ENCODE measurements at regions not wholly inside any gene's neighbourhood (a gene's known extent, or its start where the extent isn't known, plus 50 kb on each side); places are given as distances from the start of the nearest gene placed in this dataset.

- no peaks in the 10 kb centered on the region for H3K4me1 ChIP-seq (ENCODE audit: control insufficient read depth, extremely low read depth, insufficient read depth, low read length)
- TF ChIP-seq, protein P1, sequence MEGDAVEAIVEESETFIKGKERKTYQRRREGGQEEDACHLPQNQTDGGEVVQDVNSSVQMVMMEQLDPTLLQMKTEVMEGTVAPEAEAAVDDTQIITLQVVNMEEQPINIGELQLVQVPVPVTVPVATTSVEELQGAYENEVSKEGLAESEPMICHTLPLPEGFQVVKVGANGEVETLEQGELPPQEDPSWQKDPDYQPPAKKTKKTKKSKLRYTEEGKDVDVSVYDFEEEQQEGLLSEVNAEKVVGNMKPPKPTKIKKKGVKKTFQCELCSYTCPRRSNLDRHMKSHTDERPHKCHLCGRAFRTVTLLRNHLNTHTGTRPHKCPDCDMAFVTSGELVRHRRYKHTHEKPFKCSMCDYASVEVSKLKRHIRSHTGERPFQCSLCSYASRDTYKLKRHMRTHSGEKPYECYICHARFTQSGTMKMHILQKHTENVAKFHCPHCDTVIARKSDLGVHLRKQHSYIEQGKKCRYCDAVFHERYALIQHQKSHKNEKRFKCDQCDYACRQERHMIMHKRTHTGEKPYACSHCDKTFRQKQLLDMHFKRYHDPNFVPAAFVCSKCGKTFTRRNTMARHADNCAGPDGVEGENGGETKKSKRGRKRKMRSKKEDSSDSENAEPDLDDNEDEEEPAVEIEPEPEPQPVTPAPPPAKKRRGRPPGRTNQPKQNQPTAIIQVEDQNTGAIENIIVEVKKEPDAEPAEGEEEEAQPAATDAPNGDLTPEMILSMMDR (conservative IDR thresholded peaks at IDR 0.05 in 1 of 2, IDR thresholded peaks at IDR 0.05 in 1 of 2; ENCODE audit: low read depth in 1 of 2, low read length in 2 of 2) = no peak
- H3K79me2 ChIP-seq (ENCODE audit: control insufficient read depth, insufficient read depth, low read length) = no peaks in the 10 kb centered on the region
- H2AFZ ChIP-seq (ENCODE audit: low read length) = no peak overlapping the region
- H3K27me3 ChIP-seq (ENCODE audit: control insufficient read depth, insufficient read depth, low read length) = no peaks in the 10 kb centered on the region
- H3K27ac ChIP-seq (ENCODE audit: insufficient read depth, low read length) = no peak overlapping the region
- H3K4me3 ChIP-seq (replicated peaks in 1 of 4; ENCODE audit: control extremely low read depth in 1 of 4, insufficient read depth in 1 of 4, low read depth in 3 of 4, low read length in 4 of 4) = no peak overlapping the region
- H3K9ac ChIP-seq (ENCODE audit: insufficient read depth, low read length) = no peak overlapping the region
- DNase-seq (ENCODE audit: low read depth in 2 of 2) = no peak
- H3K36me3 ChIP-seq (ENCODE audit: control insufficient read depth, insufficient read depth, low read length) = no peaks in the 10 kb centered on the region
- no peak overlapping the region for H3K4me2 ChIP-seq (ENCODE audit: extremely low read depth, insufficient read depth, low read length)
- H4K20me1 ChIP-seq (ENCODE audit: control insufficient read depth, extremely low read depth, insufficient read depth, low read length) = no peaks in the 10 kb centered on the region
- H3K9me3 ChIP-seq (ENCODE audit: control insufficient read depth, insufficient read depth, low read depth, low read length) = no peaks in the 10 kb centered on the region
Observed at GRCh38 chr15:35911052-35911777, 365.2 kb upstream of the DPH6 start.

DNA sequence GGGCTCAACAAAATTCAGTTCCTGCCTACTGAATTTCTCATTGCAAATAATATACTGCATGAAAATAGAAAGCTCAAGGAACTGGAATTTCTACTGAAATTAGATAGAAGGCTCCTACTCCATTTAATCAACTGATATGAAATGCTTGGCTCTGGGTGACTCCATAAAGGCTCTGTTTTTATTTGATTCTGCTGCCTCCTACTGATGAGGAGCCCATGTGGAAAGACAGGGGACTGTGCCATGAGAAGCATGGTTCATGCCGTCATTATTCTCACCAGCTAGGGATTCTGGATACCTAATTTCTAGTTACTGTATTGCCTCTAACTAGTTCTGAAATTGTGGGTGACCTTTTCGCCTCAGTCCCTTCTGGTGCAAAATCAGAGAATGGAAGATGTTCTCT lies 366.2 kb upstream of the DPH6 start:
- DNase-seq (ENCODE audit: low read depth in 2 of 2) = peak; percentile 6 to 11
- Histone ChIP-seq H3K4me1 (ENCODE audit: control insufficient read depth, extremely low read depth, insufficient read depth, low read length) (no peaks in the 10 kb centered on the region), H3K36me3 (ENCODE audit: control insufficient read depth, insufficient read depth, low read length) (no peaks in the 10 kb centered on the region), H3K9me3 (ENCODE audit: control insufficient read depth, insufficient read depth, low read depth, low read length) (no peaks in the 10 kb centered on the region), H2AFZ (ENCODE audit: low read length) (no peak overlapping the region), H3K27me3 (ENCODE audit: control insufficient read depth, insufficient read depth, low read length) (no peaks in the 10 kb centered on the region), H4K20me1 (ENCODE audit: control insufficient read depth, extremely low read depth, insufficient read depth, low read length) (no peaks in the 10 kb centered on the region), H3K79me2 (ENCODE audit: control insufficient read depth, insufficient read depth, low read length) (no peaks in the 10 kb centered on the region), H3K27ac (ENCODE audit: insufficient read depth, low read length) (no peak overlapping the region), H3K9ac (ENCODE audit: insufficient read depth, low read length) (no peak overlapping the region), H3K4me2 (ENCODE audit: extremely low read depth, insufficient read depth, low read length) (no peak overlapping the region), H3K4me3 (replicated peaks in 1 of 4; ENCODE audit: control extremely low read depth in 1 of 4, insufficient read depth in 1 of 4, low read depth in 3 of 4, low read length in 4 of 4) (no peak overlapping the region)
- TF ChIP-seq, protein P1 (conservative IDR thresholded peaks at IDR 0.05 in 1 of 2, IDR thresholded peaks at IDR 0.05 in 1 of 2; ENCODE audit: low read depth in 1 of 2, low read length in 2 of 2) = peak; percentile 31 to 35
- TF ChIP-seq EZH2 (IDR thresholded peaks at IDR 0.05; ENCODE audit: low read length, missing control alignments) = no peak

- Histone ChIP-seq H3K9me3 (ENCODE audit: control insufficient read depth, insufficient read depth, low read depth, low read length) (no peaks in the 10 kb centered on the region), H3K27me3 (ENCODE audit: control insufficient read depth, insufficient read depth, low read length) (no peaks in the 10 kb centered on the region), H3K4me3 (replicated peaks in 1 of 4; ENCODE audit: control extremely low read depth in 1 of 4, insufficient read depth in 1 of 4, low read depth in 3 of 4, low read length in 4 of 4) (no peak overlapping the region), H3K4me2 (ENCODE audit: extremely low read depth, insufficient read depth, low read length) (no peak overlapping the region), H4K20me1 (ENCODE audit: control insufficient read depth, extremely low read depth, insufficient read depth, low read length) (no peaks in the 10 kb centered on the region), H2AFZ (ENCODE audit: low read length) (no peak overlapping the region), H3K79me2 (ENCODE audit: control insufficient read depth, insufficient read depth, low read length) (no peaks in the 10 kb centered on the region), H3K36me3 (ENCODE audit: control insufficient read depth, insufficient read depth, low read length) (no peaks in the 10 kb centered on the region), H3K4me1 (ENCODE audit: control insufficient read depth, extremely low read depth, insufficient read depth, low read length) (no peaks in the 10 kb centered on the region), H3K9ac (ENCODE audit: insufficient read depth, low read length) (no peak overlapping the region), H3K27ac (ENCODE audit: insufficient read depth, low read length) (no peak overlapping the region)
- TF ChIP-seq, protein P1 (conservative IDR thresholded peaks at IDR 0.05 in 1 of 2, IDR thresholded peaks at IDR 0.05 in 1 of 2; ENCODE audit: low read depth in 1 of 2, low read length in 2 of 2) = no peak
- no peak for TF ChIP-seq EZH2 (IDR thresholded peaks at IDR 0.05; ENCODE audit: low read length, missing control alignments)
- no peak for DNase-seq (ENCODE audit: low read depth in 2 of 2)
Observed at GRCh38 chr15:35914573-35914972, 368.6 kb upstream of the DPH6 start.
